Adipocyte (in vitro differentiated cells): ENCODE measurements at regions not wholly inside any gene's neighbourhood (a gene's known extent, or its start where the extent isn't known, plus 50 kb on each side); places are given as distances from the start of the nearest gene placed in this dataset.

Source experiments
- DNase-seq: peaks from one replicate; pipeline ENCODE4 v3.0.0-alpha.2; 2015; ENCODE audit warnings: low read depth
- H3K27me3 ChIP-seq: replicated peaks from 2 replicates; pipeline ENCODE4 v1.7.0; 2013; ENCODE audit warnings: mild to moderate bottlenecking, low read length, moderate library complexity; ENCODE audit not compliant: control insufficient read depth, insufficient read depth
- H3K36me3 ChIP-seq: 2 replicates; pipeline ENCODE4 v1.7.0; 2013; ENCODE audit warnings: low read length, mild to moderate bottlenecking, moderate library complexity; ENCODE audit not compliant: control insufficient read depth, insufficient read depth, severe bottlenecking
- H3K4me1 ChIP-seq: 2 replicates; pipeline ENCODE4 v1.7.0; 2013; ENCODE audit warnings: mild to moderate bottlenecking, low read length, moderate library complexity; ENCODE audit not compliant: control insufficient read depth, insufficient read depth
- H3K4me3 ChIP-seq: 2 replicates; pipeline ENCODE4 v1.7.0; 2013; ENCODE audit warnings: mild to moderate bottlenecking, low read length, moderate library complexity
- H3K9ac ChIP-seq: 2 replicates; pipeline ENCODE4 v1.7.0; 2013; ENCODE audit warnings: mild to moderate bottlenecking, low read length, moderate library complexity
- H3K9me3 ChIP-seq: 2 replicates; pipeline ENCODE4 v1.7.0; 2013; ENCODE audit warnings: mild to moderate bottlenecking, low read length, moderate library complexity; ENCODE audit not compliant: control insufficient read depth

DNA sequence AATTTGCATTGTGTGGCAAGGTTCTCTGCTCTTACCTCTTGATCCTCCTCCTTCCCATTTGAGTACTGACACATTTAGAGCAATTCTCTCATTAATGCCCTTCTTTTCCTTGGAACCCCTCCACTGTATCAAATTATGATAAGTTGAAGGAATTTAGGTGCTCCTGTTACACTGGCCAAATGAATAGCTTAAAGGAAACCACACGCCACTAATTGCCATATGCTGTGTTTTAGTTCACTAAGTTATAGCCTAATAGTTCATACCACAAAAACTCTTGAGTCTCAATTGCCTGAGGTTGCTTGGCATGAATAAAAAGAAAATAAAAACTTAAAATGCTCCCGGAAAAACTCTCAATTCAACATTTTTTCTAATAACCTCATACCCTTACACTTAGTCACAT lies 1239.3 kb downstream of the EPHA7 start:
- H3K27me3 ChIP-seq, result no peaks in the 10 kb centered on the region
- no peak overlapping the region for H3K4me3 ChIP-seq
- no peaks in the 10 kb centered on the region for H3K4me1 ChIP-seq
- no peaks in the 10 kb centered on the region for H3K36me3 ChIP-seq
- no peak for DNase-seq
- no peaks in the 10 kb centered on the region for H3K9me3 ChIP-seq
- no peak overlapping the region for H3K9ac ChIP-seq

DNA sequence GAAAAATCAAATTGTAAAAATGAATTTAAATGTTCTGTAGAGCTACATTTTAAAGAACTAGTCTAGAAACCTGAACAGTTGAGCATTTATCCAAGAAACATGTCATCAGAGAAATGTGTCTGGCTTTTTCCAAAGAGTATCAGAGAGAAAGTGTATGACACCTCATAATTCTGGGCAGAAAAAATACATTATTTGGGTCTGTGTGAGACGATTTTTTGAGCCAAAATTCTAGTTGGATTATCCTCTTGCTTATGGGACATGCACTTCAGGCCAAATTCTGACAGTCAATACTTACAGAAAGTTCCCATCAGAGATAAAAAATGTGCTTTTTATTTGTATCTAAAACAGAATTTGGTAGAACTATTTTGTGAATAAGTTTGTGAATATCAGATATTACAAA lies 1242.7 kb downstream of the EPHA7 start:
- H3K9me3 ChIP-seq, result no peaks in the 10 kb centered on the region
- DNase-seq, result no peak
- H3K4me1 ChIP-seq, result peaks cover 11% of the 10 kb centered on the region
- H3K27me3 ChIP-seq, result no peaks in the 10 kb centered on the region
- no peaks in the 10 kb centered on the region for H3K36me3 ChIP-seq
- H3K4me3 ChIP-seq, result no peak overlapping the region
- no peak overlapping the region for H3K9ac ChIP-seq

GRCh38 chr6:92174398-92175073 lies 1244.8 kb downstream of the EPHA7 start:
- H3K36me3 ChIP-seq, result no peaks in the 10 kb centered on the region
- no peaks in the 10 kb centered on the region for H3K27me3 ChIP-seq
- H3K9ac ChIP-seq, result no peak overlapping the region
- H3K4me1 ChIP-seq, result peaks cover 11% of the 10 kb centered on the region
- no peaks in the 10 kb centered on the region for H3K9me3 ChIP-seq
- no peak for DNase-seq
- no peak overlapping the region for H3K4me3 ChIP-seq

DNA sequence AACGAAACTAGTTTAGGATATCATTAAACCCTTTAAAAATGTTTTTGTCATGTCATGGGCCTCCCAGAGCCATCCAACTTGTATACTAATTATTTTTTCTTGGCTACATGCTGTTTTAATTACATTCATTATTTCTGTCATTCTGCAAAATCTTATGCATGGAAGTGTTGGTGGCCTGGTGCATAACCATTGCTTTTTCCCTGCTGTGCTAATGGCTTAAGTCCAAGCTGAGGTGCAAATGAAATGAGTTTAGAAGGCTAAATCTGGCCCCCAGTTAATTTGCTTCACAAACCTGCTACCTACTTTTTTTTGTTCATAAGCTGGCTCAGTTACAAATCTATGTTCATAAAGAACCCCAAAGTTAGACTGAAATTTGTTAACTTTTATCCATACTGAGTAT lies 1249.9 kb downstream of the EPHA7 start:
- Histone ChIP-seq H3K36me3 (no peaks in the 10 kb centered on the region), H3K4me1 (peaks cover 6% of the 10 kb centered on the region)
- no peak for DNase-seq

DNA sequence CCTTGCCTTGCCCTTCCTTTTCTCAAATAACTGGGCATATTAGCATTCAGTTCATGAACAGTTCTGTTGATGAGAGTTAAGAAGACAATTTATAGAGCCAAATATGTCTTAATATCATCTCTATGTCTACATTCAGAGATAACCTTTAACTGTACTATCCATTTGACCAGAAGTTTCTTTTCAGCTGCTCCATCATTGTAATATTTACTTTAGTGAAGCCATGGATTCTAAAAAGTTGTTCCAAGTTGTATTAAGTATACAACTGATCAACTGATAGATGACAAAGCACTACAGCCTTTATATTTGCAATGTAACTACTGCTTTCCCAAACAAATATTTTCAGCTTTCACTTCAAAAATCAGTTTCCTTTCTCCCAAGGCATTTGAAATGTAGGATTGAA lies 1252.7 kb downstream of the EPHA7 start:
- Histone ChIP-seq H3K9ac (no peak overlapping the region), H3K36me3 (no peaks in the 10 kb centered on the region), H3K27me3 (no peaks in the 10 kb centered on the region), H3K4me3 (no peak overlapping the region), H3K9me3 (no peaks in the 10 kb centered on the region), H3K4me1 (no peaks in the 10 kb centered on the region)
- DNase-seq, result no peak

More for the DNA sequence above, 1249.9 kb downstream of the EPHA7 start:
- H3K9ac ChIP-seq, result no peak overlapping the region
- H3K4me3 ChIP-seq, result no peak overlapping the region
- no peaks in the 10 kb centered on the region for H3K9me3 ChIP-seq
- H3K27me3 ChIP-seq, result no peaks in the 10 kb centered on the region

DNA sequence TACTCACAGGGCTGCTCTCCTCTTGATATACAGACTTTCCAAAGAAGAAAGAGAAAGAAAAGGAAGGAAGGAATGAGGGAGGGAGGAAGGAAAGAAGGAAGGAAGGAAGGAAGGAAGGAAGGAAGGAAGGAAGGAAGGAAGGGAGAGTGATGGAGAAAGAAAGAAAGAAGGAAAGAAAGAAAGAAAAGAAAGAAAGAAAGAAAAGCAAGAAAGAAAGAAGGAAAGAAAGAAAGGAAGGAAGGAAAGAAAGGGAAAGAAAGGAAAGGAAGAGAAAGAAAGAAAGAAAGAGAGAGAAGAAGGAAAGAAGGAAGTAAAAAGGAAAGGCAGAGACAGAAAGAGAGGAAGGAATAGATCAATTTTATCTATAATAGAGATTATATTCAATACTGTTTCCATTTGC lies 1257.4 kb downstream of the EPHA7 start:
- no peaks in the 10 kb centered on the region for H3K36me3 ChIP-seq
- no peak overlapping the region for H3K9ac ChIP-seq
- H3K4me1 ChIP-seq, result no peaks in the 10 kb centered on the region
- H3K27me3 ChIP-seq, result no peaks in the 10 kb centered on the region
- no peak for DNase-seq
- H3K4me3 ChIP-seq, result no peak overlapping the region
- no peaks in the 10 kb centered on the region for H3K9me3 ChIP-seq

GRCh38 chr6:92160226-92160625 lies 1259.1 kb downstream of the EPHA7 start:
- no peak for DNase-seq
- Histone ChIP-seq H3K9ac (no peak overlapping the region), H3K9me3 (no peaks in the 10 kb centered on the region), H3K4me3 (no peak overlapping the region), H3K4me1 (no peaks in the 10 kb centered on the region), H3K36me3 (no peaks in the 10 kb centered on the region), H3K27me3 (no peaks in the 10 kb centered on the region)

DNA sequence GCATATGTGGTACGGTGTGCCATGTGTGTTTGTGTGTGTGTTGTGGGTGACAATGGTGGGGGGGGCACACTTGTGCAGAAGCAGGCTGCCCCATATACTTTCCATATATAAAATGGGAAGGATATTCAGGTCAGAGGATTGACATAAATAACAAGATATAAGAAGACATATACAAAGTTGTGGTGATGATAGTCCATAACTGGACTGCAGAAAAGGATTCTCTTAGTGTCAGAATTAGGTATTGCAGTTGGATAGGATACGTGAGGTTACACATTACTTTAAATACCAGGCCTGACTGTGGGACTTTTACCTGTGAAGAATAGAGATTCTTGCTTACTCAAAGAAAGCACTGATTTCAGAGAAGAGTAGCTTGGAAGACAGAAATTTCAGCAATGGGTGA lies 1260.3 kb downstream of the EPHA7 start:
- no peak for DNase-seq
- H3K36me3 ChIP-seq, result no peaks in the 10 kb centered on the region
- H3K4me3 ChIP-seq, result no peak overlapping the region
- H3K9ac ChIP-seq, result no peak overlapping the region
- no peaks in the 10 kb centered on the region for H3K4me1 ChIP-seq
- H3K9me3 ChIP-seq, result no peaks in the 10 kb centered on the region
- H3K27me3 ChIP-seq, result no peaks in the 10 kb centered on the region

DNA sequence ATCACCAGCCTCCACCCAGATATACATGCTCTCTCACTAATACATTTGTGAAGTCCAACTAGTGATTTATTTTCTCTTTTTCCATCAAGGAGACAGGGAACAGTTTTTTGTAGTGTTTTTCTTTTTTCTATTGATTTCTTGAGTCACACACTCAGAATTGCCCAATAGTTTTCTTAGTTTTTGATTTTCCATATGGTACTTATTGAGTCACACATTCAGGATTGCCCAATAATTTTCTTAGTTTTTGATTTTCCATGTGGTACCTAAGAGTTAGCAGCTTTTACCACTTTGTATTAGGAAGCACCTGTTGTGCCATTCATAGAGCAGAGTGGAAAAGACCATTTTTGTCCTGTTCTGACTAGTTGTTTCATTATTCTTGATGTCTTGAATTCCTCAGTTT lies 1268.8 kb downstream of the EPHA7 start:
- no peak for DNase-seq
- Histone ChIP-seq H3K9me3 (no peaks in the 10 kb centered on the region), H3K27me3 (no peaks in the 10 kb centered on the region), H3K36me3 (no peaks in the 10 kb centered on the region), H3K9ac (no peak overlapping the region), H3K4me1 (peaks cover 5% of the 10 kb centered on the region), H3K4me3 (no peak overlapping the region)

DNA sequence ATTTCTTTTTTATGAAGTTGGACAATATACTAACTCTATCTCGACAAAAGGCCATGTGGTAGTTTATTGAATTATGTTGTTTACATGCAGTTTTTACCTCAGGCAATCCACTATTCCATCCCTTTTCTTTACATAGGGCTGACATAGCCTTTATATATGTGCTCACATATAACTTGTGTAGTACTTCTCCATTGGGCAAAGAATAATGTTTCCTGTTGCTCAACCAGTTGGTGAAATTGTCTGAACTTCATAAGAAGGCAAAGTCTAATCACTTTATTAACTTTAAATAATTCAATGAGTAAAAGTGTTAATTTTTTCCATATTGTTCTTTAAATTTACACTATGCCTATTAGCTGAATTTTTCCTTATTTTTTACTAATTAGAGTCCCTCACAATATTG lies 1272.1 kb downstream of the EPHA7 start:
- H3K36me3 ChIP-seq, result no peaks in the 10 kb centered on the region
- no peak overlapping the region for H3K4me3 ChIP-seq
- H3K27me3 ChIP-seq, result no peaks in the 10 kb centered on the region
- peaks cover 5% of the 10 kb centered on the region for H3K4me1 ChIP-seq
- DNase-seq, result no peak
- no peaks in the 10 kb centered on the region for H3K9me3 ChIP-seq
- no peak overlapping the region for H3K9ac ChIP-seq

GRCh38 chr6:92139601-92140000 lies 1279.8 kb downstream of the EPHA7 start:
- no peak overlapping the region for H3K9ac ChIP-seq
- H3K27me3 ChIP-seq, result no peaks in the 10 kb centered on the region
- H3K36me3 ChIP-seq, result no peaks in the 10 kb centered on the region
- H3K9me3 ChIP-seq, result no peaks in the 10 kb centered on the region
- DNase-seq, result no peak
- H3K4me1 ChIP-seq, result no peaks in the 10 kb centered on the region
- no peak overlapping the region for H3K4me3 ChIP-seq

DNA sequence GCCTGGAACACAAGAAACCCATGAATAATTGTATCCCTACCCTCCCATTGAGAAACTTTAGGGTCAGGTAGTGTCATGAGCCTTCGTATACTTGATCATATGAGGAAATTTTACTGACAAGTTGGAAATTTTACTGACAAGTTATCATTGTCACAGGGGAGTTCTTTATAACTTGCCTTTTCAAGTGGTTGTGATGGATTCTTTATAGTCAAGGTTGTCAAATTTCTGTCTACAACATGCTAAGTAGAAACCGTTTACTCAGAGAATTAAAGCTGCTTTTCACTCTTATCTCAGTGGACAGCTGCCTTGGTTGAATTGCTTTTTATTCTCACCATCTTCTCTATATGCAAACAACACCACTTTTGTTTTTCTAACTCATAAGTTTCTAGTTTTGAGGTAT lies 1286.4 kb downstream of the EPHA7 start:
- Histone ChIP-seq H3K36me3 (no peaks in the 10 kb centered on the region), H3K9ac (no peak overlapping the region), H3K27me3 (no peaks in the 10 kb centered on the region), H3K4me1 (no peaks in the 10 kb centered on the region), H3K4me3 (no peak overlapping the region), H3K9me3 (no peaks in the 10 kb centered on the region)
- DNase-seq, result no peak
